Ovary (tissue), 7 donors: ENCODE measurements at regions not wholly inside any gene's neighbourhood (a gene's known extent, or its start where the extent isn't known, plus 50 kb on each side); places are given as distances from the start of the nearest gene placed in this dataset.

Experiments used
- DNase-seq, 5 donors: peaks; one replicate each; pipeline ENCODE4 v3.0.0-alpha.2; 2019 to 2020
- H3K27ac ChIP-seq, 2 donors: fragments of 200-600 bp; one replicate each; pipeline versions ENCODE4 v1.5.1 to v1.8.0; 2019 to 2022
- H3K27me3 ChIP-seq: fragments of 200-600 bp; one replicate; pipeline ENCODE4 v1.8.0; 2022
- H3K36me3 ChIP-seq: fragments of 200-600 bp; sonication (generic); one replicate; pipeline ENCODE4 v1.5.1; 2019
- H3K4me1 ChIP-seq: one replicate; pipeline ENCODE4 v1.8.1; 2013; ENCODE audit warnings: mild to moderate bottlenecking, moderate library complexity; ENCODE audit not compliant: insufficient read depth
- H3K4me3 ChIP-seq: fragments of 200-600 bp; sonication (generic); one replicate; pipeline ENCODE4 v1.5.1; 2017
- H3K9me3 ChIP-seq, 2 donors: fragments of 200-600 bp in 1 of 2; sonication (generic) in 1 of 2; one replicate each; pipeline versions ENCODE4 v1.5.1 to v1.8.1; 2013 to 2019; ENCODE audit warnings: mild to moderate bottlenecking in 1 of 2, moderate library complexity in 1 of 2
- EP300 ChIP-seq: sonication (generic); formaldehyde crosslinking; IDR thresholded peaks from one replicate; pipeline ENCODE4 v1.6.1; 2017; ENCODE audit warnings: antibody characterized with exemption
- POLR2A ChIP-seq: fragments of 450-650 bp; IDR thresholded peaks from one replicate; pipeline ENCODE4 v1.6.1; 2017; ENCODE audit warnings: antibody characterized with exemption, mild to moderate bottlenecking, moderate library complexity
- WGBS, 3 donors: extraction: QIAGEN DNeasy Blood & Tissue Kit in 1 of 3; methylation state at CpG; one replicate each; pipeline versions ENCODE4 v1.1.5 to v1.1.7; 2013 to 2017; 5-methylcytosine and 5-hydroxymethylcytosine counted together
- intact Hi-C, 4 donors: fragments of 100-400 bp; cut with DNase I; formaldehyde crosslinking; loops; one replicate each; pipeline versions ENCODE4 v1.11.0 to v1.15.1; 2022 to 2023
- TF ChIP-seq, protein P1 (sequence below), 3 donors: fragments of 450-650 bp in 2 of 3; fragments of 200-600 bp in 1 of 3; IDR thresholded peaks; one replicate each; pipeline versions ENCODE4 v1.5.1 to v1.8.0; 2016 to 2022; ENCODE audit warnings: antibody characterized with exemption in 3 of 3, mild to moderate bottlenecking in 1 of 3
- donor health status: DM: no; HTN: no; CAD: no; lungs with moderate emphysema.
- donor health status: DM: no; HTN: no; CAD: no.
- donor health status: Bipolar disorder and iron deficiency.
- donor health status: DM: no; HTN: no; CAD: no.
- donor health status: DM: yes; HTN: yes; CAD: no.

DNA sequence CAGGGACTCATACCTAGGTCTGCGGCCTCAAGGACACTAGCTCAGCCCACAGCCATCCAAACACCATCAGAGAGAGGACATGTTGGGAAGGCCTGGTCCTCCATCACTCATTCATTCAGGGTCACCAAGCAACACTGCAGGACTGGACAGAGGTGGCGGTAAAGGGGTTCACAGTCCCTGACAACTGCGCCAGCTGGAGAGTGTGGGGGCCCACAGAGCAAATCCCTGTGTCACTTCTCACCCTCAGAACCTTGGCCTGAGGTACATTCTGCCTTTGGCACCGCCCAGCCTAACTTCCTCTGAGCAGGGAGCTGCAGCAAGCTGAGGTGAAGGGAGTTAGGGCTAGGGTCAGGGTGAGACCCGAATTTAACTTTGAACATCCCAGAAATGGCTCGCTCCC, 106.5 kb downstream of the COPRS start:
- Histone ChIP-seq H3K4me3 (no peak overlapping the region), H3K9me3 (no peaks in the 10 kb centered on the region), H3K27ac (no peak overlapping the region), H3K4me1 (no peaks in the 10 kb centered on the region), H3K36me3 (no peaks in the 10 kb centered on the region), H3K27me3 (no peaks in the 10 kb centered on the region)
- intact Hi-C loops: no loop called here
- no peak for DNase-seq
- WGBS, 3 donors: 82 to 90% (median 86%) methylated on average over 6 of the region's 6 CpGs
- TF ChIP-seq POLR2A (no peak), EP300 (no peak)
- TF ChIP-seq, protein P1, sequence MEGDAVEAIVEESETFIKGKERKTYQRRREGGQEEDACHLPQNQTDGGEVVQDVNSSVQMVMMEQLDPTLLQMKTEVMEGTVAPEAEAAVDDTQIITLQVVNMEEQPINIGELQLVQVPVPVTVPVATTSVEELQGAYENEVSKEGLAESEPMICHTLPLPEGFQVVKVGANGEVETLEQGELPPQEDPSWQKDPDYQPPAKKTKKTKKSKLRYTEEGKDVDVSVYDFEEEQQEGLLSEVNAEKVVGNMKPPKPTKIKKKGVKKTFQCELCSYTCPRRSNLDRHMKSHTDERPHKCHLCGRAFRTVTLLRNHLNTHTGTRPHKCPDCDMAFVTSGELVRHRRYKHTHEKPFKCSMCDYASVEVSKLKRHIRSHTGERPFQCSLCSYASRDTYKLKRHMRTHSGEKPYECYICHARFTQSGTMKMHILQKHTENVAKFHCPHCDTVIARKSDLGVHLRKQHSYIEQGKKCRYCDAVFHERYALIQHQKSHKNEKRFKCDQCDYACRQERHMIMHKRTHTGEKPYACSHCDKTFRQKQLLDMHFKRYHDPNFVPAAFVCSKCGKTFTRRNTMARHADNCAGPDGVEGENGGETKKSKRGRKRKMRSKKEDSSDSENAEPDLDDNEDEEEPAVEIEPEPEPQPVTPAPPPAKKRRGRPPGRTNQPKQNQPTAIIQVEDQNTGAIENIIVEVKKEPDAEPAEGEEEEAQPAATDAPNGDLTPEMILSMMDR (IDR thresholded peaks at IDR 0.05): no peak

DNA sequence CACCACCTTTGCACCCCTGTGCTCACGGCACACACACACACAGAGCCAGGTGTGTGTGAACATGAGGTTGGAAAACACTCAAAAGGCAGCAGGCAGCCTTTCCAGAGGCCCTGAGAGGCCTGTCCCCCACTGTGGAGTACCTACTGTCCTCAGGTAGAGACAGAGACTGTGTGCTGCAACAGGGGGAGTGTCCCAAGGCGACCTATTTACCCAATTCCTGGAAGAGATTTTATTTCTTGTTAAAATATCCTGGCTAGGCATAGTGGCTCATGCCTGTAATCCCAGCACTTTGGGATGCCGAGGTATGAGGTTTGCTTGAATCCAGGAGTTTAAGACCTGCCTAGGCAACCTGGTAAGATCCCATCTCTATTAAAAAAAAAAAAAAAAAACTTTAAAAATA, 108.5 kb downstream of the COPRS start:
- H3K36me3 ChIP-seq: no peaks in the 10 kb centered on the region
- no peak for TF ChIP-seq EP300
- intact Hi-C loops: no loop called here
- no peak overlapping the region for H3K27ac ChIP-seq
- H3K9me3 ChIP-seq: no peaks in the 10 kb centered on the region
- no peaks in the 10 kb centered on the region for H3K4me1 ChIP-seq
- H3K27me3 ChIP-seq: no peaks in the 10 kb centered on the region
- H3K4me3 ChIP-seq: no peak overlapping the region
- WGBS, 3 donors: 89 to 98% (median 93%) methylated on average over 3 of the region's 3 CpGs
- no peak for DNase-seq

DNA sequence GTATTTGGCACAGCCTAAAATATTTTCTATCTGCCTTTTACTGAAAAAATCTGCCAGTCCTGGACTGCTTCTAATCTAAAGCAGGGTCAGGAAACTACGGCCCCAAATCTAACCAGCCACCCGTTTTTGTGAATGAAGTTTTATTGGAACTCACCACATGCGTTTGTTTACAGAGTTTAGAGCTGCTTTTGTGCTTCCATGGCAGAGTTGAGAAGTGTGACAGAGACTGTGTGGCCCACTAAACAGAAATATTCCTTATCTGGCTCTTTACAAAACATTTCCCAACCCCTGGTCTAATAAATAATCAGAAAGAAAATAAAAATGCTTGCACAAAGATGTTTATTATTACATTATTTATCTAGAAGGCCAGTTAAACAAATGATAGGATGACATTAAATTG, 110.2 kb downstream of the COPRS start:
- H3K4me3 ChIP-seq: no peak overlapping the region
- no peaks in the 10 kb centered on the region for H3K36me3 ChIP-seq
- TF ChIP-seq EP300 (no peak), POLR2A (no peak)
- TF ChIP-seq, protein P1 (IDR thresholded peaks at IDR 0.05): no peak
- no peaks in the 10 kb centered on the region for H3K27me3 ChIP-seq
- H3K9me3 ChIP-seq: no peaks in the 10 kb centered on the region
- no peaks in the 10 kb centered on the region for H3K4me1 ChIP-seq
- intact Hi-C loops: no loop called here
- DNase-seq: no peak
- 20 to 29% (median 28%) methylated on average over 3 of the region's 3 CpGs for WGBS, 3 donors
- H3K27ac ChIP-seq: no peak overlapping the region

DNA sequence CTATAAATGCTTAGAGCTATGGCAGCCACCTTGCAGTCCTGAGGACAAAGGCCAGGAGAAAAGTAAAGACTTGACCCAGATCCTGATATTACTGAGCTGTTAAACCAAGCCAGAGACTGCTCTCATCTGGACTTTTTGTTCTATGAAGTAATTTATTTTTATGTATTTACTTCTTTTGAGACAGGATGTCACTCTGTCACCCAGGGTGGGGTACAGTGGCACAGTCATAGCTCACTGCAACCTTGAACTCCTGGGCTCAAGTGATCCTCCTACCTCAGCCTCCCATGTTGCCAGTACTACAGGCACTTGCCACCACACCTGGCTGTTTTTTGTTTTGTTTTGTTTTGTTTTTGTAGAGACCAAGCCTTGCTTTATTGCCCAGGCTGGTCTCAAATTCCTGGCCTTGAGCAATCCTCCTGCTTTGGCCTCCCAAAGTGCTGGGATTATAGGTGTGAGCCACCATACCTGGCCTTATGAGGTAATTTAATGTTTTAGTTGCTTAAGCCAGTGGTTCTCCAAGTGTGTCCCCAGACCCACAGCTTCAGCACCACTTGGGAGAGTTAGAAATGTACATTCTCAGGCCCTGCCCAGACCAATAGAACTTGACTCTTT, 112.1 kb downstream of the COPRS start:
- no peak for TF ChIP-seq EP300
- TF ChIP-seq, protein P1 (IDR thresholded peaks at IDR 0.05): no peak
- TF ChIP-seq POLR2A: no peak
- Histone ChIP-seq H3K4me1 (no peaks in the 10 kb centered on the region), H3K9me3 (no peaks in the 10 kb centered on the region), H3K27ac (no peak overlapping the region), H3K27me3 (no peaks in the 10 kb centered on the region), H3K4me3 (no peak overlapping the region), H3K36me3 (no peaks in the 10 kb centered on the region)
- intact Hi-C loops: no loop called here
- DNase-seq: no peak

DNA sequence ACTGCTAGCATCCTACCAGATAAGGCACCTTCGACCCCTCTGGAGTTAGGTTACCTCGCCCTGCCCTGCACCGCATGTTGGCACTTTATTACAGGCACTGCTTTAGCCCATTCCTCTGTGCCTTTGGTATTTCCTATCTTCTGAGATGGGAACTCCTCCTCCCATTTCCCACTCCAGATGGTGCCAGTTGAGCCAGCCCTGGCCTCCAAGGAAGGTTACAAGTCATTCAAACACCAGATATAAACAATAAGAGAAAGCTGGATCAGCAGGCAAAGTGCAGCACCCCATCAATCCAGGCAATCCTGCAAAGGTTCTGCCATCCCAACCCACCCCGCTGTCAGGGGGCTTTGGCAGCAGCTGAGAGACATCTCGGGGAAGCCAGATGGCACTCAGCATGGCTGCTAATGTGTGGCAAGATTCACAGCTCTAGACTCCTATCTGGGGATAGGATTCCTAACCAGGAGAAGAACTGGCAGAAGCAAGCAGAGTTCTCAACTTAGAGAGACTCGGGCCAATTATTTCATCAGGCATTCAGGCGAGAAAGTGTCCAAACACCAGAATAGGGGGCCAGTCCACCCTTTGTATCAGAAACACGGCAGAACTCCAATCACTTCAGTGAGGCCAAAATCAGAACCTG, 113.0 kb downstream of the COPRS start:
- H3K27ac ChIP-seq: no peak overlapping the region
- no peaks in the 10 kb centered on the region for H3K27me3 ChIP-seq
- no peaks in the 10 kb centered on the region for H3K4me1 ChIP-seq
- TF ChIP-seq POLR2A: no peak
- TF ChIP-seq, protein P1 (IDR thresholded peaks at IDR 0.05): no peak
- no peak for TF ChIP-seq EP300
- H3K4me3 ChIP-seq: no peak overlapping the region
- no peak for DNase-seq
- WGBS, 3 donors: 81 to 87% (median 84%) methylated on average over 8 of the region's 8 CpGs
- intact Hi-C loops: no loop called here
- no peaks in the 10 kb centered on the region for H3K9me3 ChIP-seq
- H3K36me3 ChIP-seq: no peaks in the 10 kb centered on the region
